Neural progenitor cell (in vitro differentiated cells): ENCODE measurements at regions not wholly inside any gene's neighbourhood (a gene's known extent, or its start where the extent isn't known, plus 50 kb on each side); places are given as distances from the start of the nearest gene placed in this dataset.

Experiments used
- DNase-seq: peaks from one replicate; pipeline ENCODE4 v3.0.0-alpha.2; 2016; ENCODE audit warnings: low spot score
- H2AFZ ChIP-seq: fragments of 200-600 bp; sonication (generic); replicated peaks from 2 replicates; pipeline ENCODE4 v1.6.1; 2016; ENCODE audit warnings: antibody characterized with exemption
- H3F3A ChIP-seq: fragments of 200-600 bp; sonication (generic); 2 replicates; pipeline ENCODE4 v1.6.1; 2016; ENCODE audit warnings: antibody characterized with exemption, low read depth
- H3K27ac ChIP-seq: fragments of 200-600 bp; sonication (generic); 2 replicates; pipeline ENCODE4 v1.5.1; 2016; ENCODE audit warnings: mild to moderate bottlenecking
- H3K27me3 ChIP-seq: fragments of 200-600 bp; sonication (generic); 2 replicates; pipeline ENCODE4 v1.6.1; 2016; ENCODE audit warnings: mild to moderate bottlenecking, moderate library complexity
- H3K36me3 ChIP-seq: fragments of 200-600 bp; sonication (generic); 2 replicates; pipeline ENCODE4 v1.5.1; 2016
- H3K4me1 ChIP-seq: fragments of 200-600 bp; sonication (generic); 2 replicates; pipeline ENCODE4 v1.6.1; 2016; ENCODE audit warnings: mixed run types
- H3K4me2 ChIP-seq: fragments of 200-600 bp; sonication (generic); 2 replicates; pipeline ENCODE4 v1.6.1; 2016
- H3K4me3 ChIP-seq: fragments of 200-600 bp; sonication (generic); 2 replicates; pipeline ENCODE4 v1.5.1; 2016
- H3K79me2 ChIP-seq: fragments of 200-600 bp; sonication (generic); 2 replicates; pipeline ENCODE4 v1.6.1; 2016; ENCODE audit warnings: low read depth
- H3K9ac ChIP-seq: fragments of 200-600 bp; sonication (generic); 2 replicates; pipeline ENCODE4 v1.6.1; 2016
- H3K9me3 ChIP-seq: fragments of 200-600 bp; sonication (generic); 2 replicates; pipeline ENCODE4 v1.5.1; 2016; ENCODE audit warnings: low read depth
- H4K20me1 ChIP-seq: fragments of 200-600 bp; sonication (generic); 2 replicates; pipeline ENCODE4 v1.6.1; 2016; ENCODE audit warnings: low read depth
- H3K27ac Mint-ChIP-seq: 3 replicates; pipeline ENCODE4 v1.8.0; 2021; ENCODE audit warnings: mixed read lengths
- H3K27me3 Mint-ChIP-seq: 2 replicates; pipeline ENCODE4 v1.8.0; 2022; ENCODE audit warnings: low read depth, mild to moderate bottlenecking, inconsistent platforms, moderate library complexity, mixed read lengths; ENCODE audit not compliant: insufficient read depth
- H3K36me3 Mint-ChIP-seq: 3 replicates; pipeline ENCODE4 v1.8.0; 2021; ENCODE audit warnings: mixed read lengths
- H3K4me1 Mint-ChIP-seq: 3 replicates; pipeline ENCODE4 v1.8.0; 2021; ENCODE audit warnings: mixed read lengths
- H3K4me3 Mint-ChIP-seq: 3 replicates; pipeline ENCODE4 v1.8.0; 2021; ENCODE audit warnings: mild to moderate bottlenecking, moderate library complexity, mixed read lengths
- H3K9me3 Mint-ChIP-seq: 3 replicates; pipeline ENCODE4 v1.8.0; 2020; ENCODE audit warnings: mixed read lengths
- EZH2 ChIP-seq: fragments of 200-600 bp; sonication (generic); IDR thresholded peaks from 2 replicates; pipeline ENCODE4 v1.6.1; 2017; ENCODE audit warnings: antibody characterized with exemption, mild to moderate bottlenecking, moderate library complexity
- EZH2phosphoT487 ChIP-seq: fragments of 200-600 bp; sonication (generic); IDR thresholded peaks from 2 replicates; pipeline ENCODE4 v1.6.1; 2017; ENCODE audit warnings: antibody characterized with exemption
- TF ChIP-seq, protein P1 (sequence below): fragments of 200-600 bp; sonication (generic); IDR thresholded peaks from 2 replicates; pipeline ENCODE4 v1.5.1; 2017; ENCODE audit warnings: antibody characterized with exemption, mild to moderate bottlenecking

DNA sequence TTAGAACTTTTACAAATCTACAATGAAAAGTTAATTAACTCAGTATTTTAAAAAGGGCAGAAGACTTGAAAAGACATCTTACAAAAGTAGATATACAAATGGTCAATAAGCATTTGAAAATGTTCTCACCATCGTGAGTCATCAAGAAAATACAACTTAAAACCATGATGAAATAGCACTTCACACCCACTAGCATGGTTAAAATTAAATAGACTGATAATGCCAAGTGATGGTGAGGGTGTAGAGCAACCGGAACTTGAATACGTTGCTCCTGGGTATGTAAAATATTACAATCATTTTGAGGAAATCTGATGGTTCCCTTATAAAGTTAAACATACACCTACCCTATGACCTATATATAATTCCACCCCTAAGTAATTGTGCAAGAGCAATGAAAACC lies 319.8 kb upstream of the UMPS start:
- H3K27ac Mint-ChIP-seq = no peak overlapping the region
- Histone ChIP-seq H2AFZ (no peak overlapping the region), H3K9ac (no peak overlapping the region), H3K4me1 (no peaks in the 10 kb centered on the region), H3K4me3 (no peak overlapping the region), H3K9me3 (no peaks in the 10 kb centered on the region), H3K4me2 (no peak overlapping the region), H4K20me1 (no peaks in the 10 kb centered on the region), H3F3A (no peaks in the 10 kb centered on the region), H3K79me2 (no peaks in the 10 kb centered on the region), H3K36me3 (no peaks in the 10 kb centered on the region), H3K27me3 (no peaks in the 10 kb centered on the region), H3K27ac (no peak overlapping the region)
- H3K4me1 Mint-ChIP-seq = peaks cover 9% of the 10 kb centered on the region
- no peak for DNase-seq
- no peaks in the 10 kb centered on the region for H3K9me3 Mint-ChIP-seq
- peaks cover 24% of the 10 kb centered on the region for H3K36me3 Mint-ChIP-seq
- H3K27me3 Mint-ChIP-seq = peaks cover 1% of the 10 kb centered on the region
- H3K4me3 Mint-ChIP-seq = no peak overlapping the region
- TF ChIP-seq EZH2phosphoT487 (no peak), EZH2 (no peak)
- TF ChIP-seq, protein P1, sequence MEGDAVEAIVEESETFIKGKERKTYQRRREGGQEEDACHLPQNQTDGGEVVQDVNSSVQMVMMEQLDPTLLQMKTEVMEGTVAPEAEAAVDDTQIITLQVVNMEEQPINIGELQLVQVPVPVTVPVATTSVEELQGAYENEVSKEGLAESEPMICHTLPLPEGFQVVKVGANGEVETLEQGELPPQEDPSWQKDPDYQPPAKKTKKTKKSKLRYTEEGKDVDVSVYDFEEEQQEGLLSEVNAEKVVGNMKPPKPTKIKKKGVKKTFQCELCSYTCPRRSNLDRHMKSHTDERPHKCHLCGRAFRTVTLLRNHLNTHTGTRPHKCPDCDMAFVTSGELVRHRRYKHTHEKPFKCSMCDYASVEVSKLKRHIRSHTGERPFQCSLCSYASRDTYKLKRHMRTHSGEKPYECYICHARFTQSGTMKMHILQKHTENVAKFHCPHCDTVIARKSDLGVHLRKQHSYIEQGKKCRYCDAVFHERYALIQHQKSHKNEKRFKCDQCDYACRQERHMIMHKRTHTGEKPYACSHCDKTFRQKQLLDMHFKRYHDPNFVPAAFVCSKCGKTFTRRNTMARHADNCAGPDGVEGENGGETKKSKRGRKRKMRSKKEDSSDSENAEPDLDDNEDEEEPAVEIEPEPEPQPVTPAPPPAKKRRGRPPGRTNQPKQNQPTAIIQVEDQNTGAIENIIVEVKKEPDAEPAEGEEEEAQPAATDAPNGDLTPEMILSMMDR = no peak

- no peak overlapping the region for H2AFZ ChIP-seq
- no peak overlapping the region for H3K4me3 ChIP-seq
- no peaks in the 10 kb centered on the region for H4K20me1 ChIP-seq
- no peaks in the 10 kb centered on the region for H3K36me3 ChIP-seq
- Mint-ChIP-seq H3K4me1 (peaks cover 12% of the 10 kb centered on the region), H3K4me3 (no peak overlapping the region), H3K27ac (no peak overlapping the region), H3K9me3 (no peaks in the 10 kb centered on the region), H3K27me3 (peaks cover 3% of the 10 kb centered on the region), H3K36me3 (peaks cover 25% of the 10 kb centered on the region)
- no peak for DNase-seq
- H3K79me2 ChIP-seq = no peaks in the 10 kb centered on the region
- no peaks in the 10 kb centered on the region for H3K27me3 ChIP-seq
- no peak overlapping the region for H3K9ac ChIP-seq
- H3F3A ChIP-seq = no peaks in the 10 kb centered on the region
- no peak overlapping the region for H3K27ac ChIP-seq
- TF ChIP-seq EZH2phosphoT487 = no peak
- TF ChIP-seq, protein P1 = no peak
- TF ChIP-seq EZH2 = no peak
- no peaks in the 10 kb centered on the region for H3K9me3 ChIP-seq
- no peak overlapping the region for H3K4me2 ChIP-seq
- H3K4me1 ChIP-seq = peaks cover 5% of the 10 kb centered on the region
Observed at GRCh38 chr3:124411728-124412127, 318.5 kb upstream of the UMPS start.

DNA sequence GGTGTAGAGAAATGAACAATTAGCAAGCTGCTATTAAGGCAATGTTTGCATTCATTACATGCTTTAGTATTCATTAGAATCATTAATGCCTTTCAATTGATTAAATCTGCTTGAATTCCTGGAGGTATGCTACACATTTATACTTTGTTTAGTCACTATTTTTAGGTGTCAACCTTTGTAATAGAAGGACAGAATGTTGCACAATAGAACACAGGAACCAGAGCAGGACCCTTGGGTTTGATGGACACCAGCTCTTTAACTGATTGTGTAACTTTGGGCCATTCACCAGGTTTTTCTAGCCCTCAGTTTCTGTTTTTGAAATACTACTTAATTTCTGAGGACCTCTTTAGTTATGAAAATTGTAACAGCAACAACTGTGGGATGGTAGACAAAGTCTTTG lies 317.6 kb upstream of the UMPS start:
- Histone ChIP-seq H3K27ac (no peak overlapping the region), H4K20me1 (no peaks in the 10 kb centered on the region), H3K9me3 (no peaks in the 10 kb centered on the region), H3K4me2 (no peak overlapping the region), H3K27me3 (no peaks in the 10 kb centered on the region), H3K9ac (no peak overlapping the region), H3K79me2 (no peaks in the 10 kb centered on the region), H3K4me1 (peaks cover 5% of the 10 kb centered on the region), H2AFZ (no peak overlapping the region), H3F3A (no peaks in the 10 kb centered on the region), H3K36me3 (no peaks in the 10 kb centered on the region), H3K4me3 (no peak overlapping the region)
- Mint-ChIP-seq H3K9me3 (no peaks in the 10 kb centered on the region), H3K36me3 (peaks cover 25% of the 10 kb centered on the region), H3K27ac (no peak overlapping the region), H3K4me3 (no peak overlapping the region), H3K27me3 (peaks cover 5% of the 10 kb centered on the region), H3K4me1 (peaks cover 12% of the 10 kb centered on the region)
- DNase-seq = no peak
- TF ChIP-seq EZH2 = no peak
- TF ChIP-seq, protein P1 = no peak
- TF ChIP-seq EZH2phosphoT487 = no peak
